GM23338 (cell line): ENCODE measurements at regions not wholly inside any gene's neighbourhood (a gene's known extent, or its start where the extent isn't known, plus 50 kb on each side); places are given as distances from the start of the nearest gene placed in this dataset.

Source experiments
- ATAC-seq: fragments of 200-7000 bp; cut with Tn5 transposase; 3 replicates; pipeline ENCODE4 v1.9.1; 2020
- DNase-seq: peaks from one replicate; pipeline ENCODE4 v3.0.0-alpha.2; 2015; ENCODE audit warnings: low spot score
- H2AFZ ChIP-seq: fragments of 200-600 bp; sonication (generic); 2 replicates; pipeline ENCODE4 v1.8.0; 2016; ENCODE audit warnings: antibody characterized with exemption, mild to moderate bottlenecking, moderate library complexity
- H3F3A ChIP-seq: fragments of 200-600 bp; sonication (generic); replicated peaks from 2 replicates; pipeline ENCODE4 v1.8.0; 2017; ENCODE audit warnings: antibody characterized with exemption, mixed run types, low read depth
- H3K27ac ChIP-seq: fragments of 200-600 bp; sonication (generic); 2 replicates; pipeline ENCODE4 v1.6.1; 2016; ENCODE audit warnings: low read depth
- H3K27me3 ChIP-seq: fragments of 200-600 bp; sonication (generic); 2 replicates; pipeline ENCODE4 v1.8.0; 2016; ENCODE audit warnings: mild to moderate bottlenecking, mixed run types, moderate library complexity; ENCODE audit not compliant: insufficient read depth
- H3K36me3 ChIP-seq: fragments of 200-600 bp; sonication (generic); 2 replicates; pipeline ENCODE4 v1.8.0; 2016; ENCODE audit warnings: mild to moderate bottlenecking; ENCODE audit not compliant: insufficient read depth
- H3K4me1 ChIP-seq: fragments of 200-600 bp; sonication (generic); 2 replicates; pipeline ENCODE4 v1.8.0; 2016; ENCODE audit warnings: mild to moderate bottlenecking, moderate library complexity; ENCODE audit not compliant: insufficient read depth
- H3K4me2 ChIP-seq: fragments of 200-600 bp; sonication (generic); 2 replicates; pipeline ENCODE4 v1.7.1; 2017; ENCODE audit warnings: mixed run types
- H3K4me3 ChIP-seq: fragments of 200-600 bp; sonication (generic); 2 replicates; pipeline ENCODE4 v1.6.1; 2016; ENCODE audit warnings: mixed run types
- H3K79me2 ChIP-seq: fragments of 200-600 bp; sonication (generic); replicated peaks from 2 replicates; pipeline ENCODE4 v1.8.0; 2017; ENCODE audit warnings: mild to moderate bottlenecking; ENCODE audit not compliant: insufficient read depth
- H3K9me2 ChIP-seq: fragments of 200-600 bp; sonication (generic); 2 replicates; pipeline ENCODE4 v1.8.0; 2017; ENCODE audit not compliant: insufficient read depth
- H4K20me1 ChIP-seq: fragments of 200-600 bp; sonication (generic); replicated peaks from 2 replicates; pipeline ENCODE4 v1.8.0; 2017; ENCODE audit warnings: mild to moderate bottlenecking; ENCODE audit not compliant: insufficient read depth
- H3K27ac Mint-ChIP-seq: 2 replicates; pipeline ENCODE4 v1.8.0; 2020; ENCODE audit warnings: inconsistent platforms, mild to moderate bottlenecking, moderate library complexity, mixed read lengths
- H3K27me3 Mint-ChIP-seq: 3 replicates; pipeline ENCODE4 v1.8.0; 2022; ENCODE audit warnings: low read depth, mild to moderate bottlenecking, moderate library complexity, mixed read lengths, inconsistent platforms; ENCODE audit not compliant: insufficient read depth, poor library complexity
- H3K36me3 Mint-ChIP-seq: 3 replicates; pipeline ENCODE4 v1.8.0; 2021; ENCODE audit warnings: low read depth, mild to moderate bottlenecking, inconsistent platforms, moderate library complexity, mixed read lengths
- H3K4me1 Mint-ChIP-seq: 3 replicates; pipeline ENCODE4 v1.8.0; 2020; ENCODE audit warnings: mild to moderate bottlenecking, inconsistent platforms, mixed read lengths
- H3K4me3 Mint-ChIP-seq: 3 replicates; pipeline ENCODE4 v1.8.0; 2021; ENCODE audit warnings: moderate library complexity, mild to moderate bottlenecking, inconsistent platforms, mixed read lengths
- H3K9me3 Mint-ChIP-seq: 3 replicates; pipeline ENCODE4 v1.8.0; 2020; ENCODE audit warnings: moderate library complexity, mild to moderate bottlenecking, inconsistent platforms, mixed read lengths
- CREB1 ChIP-seq: fragments of 250-450 bp; sonication (Bioruptor Pico); IDR thresholded peaks from 2 replicates; pipeline ENCODE4 v1.5.0; 2020; ENCODE audit warnings: low read depth, mild to moderate bottlenecking, moderate library complexity
- EZH2 ChIP-seq: fragments of 200-600 bp; sonication (generic); IDR thresholded peaks from one replicate; pipeline ENCODE4 v1.8.0; 2017; ENCODE audit warnings: antibody characterized with exemption, mild to moderate bottlenecking, low read depth; ENCODE audit not compliant: unreplicated experiment
- JUNB ChIP-seq: IDR thresholded peaks from one replicate; pipeline ENCODE4 v1.6.1; 2016; ENCODE audit warnings: antibody characterized with exemption; ENCODE audit not compliant: unreplicated experiment
- NANOG ChIP-seq: IDR thresholded peaks from 2 replicates; pipeline ENCODE4 v1.6.1; 2016; ENCODE audit warnings: antibody characterized with exemption, borderline replicate concordance
- POLR2AphosphoS5 ChIP-seq: IDR thresholded peaks from 2 replicates; pipeline ENCODE4 v1.6.1; 2016; ENCODE audit warnings: antibody characterized with exemption, low read depth
- STAT1 ChIP-seq: IDR thresholded peaks from one replicate; pipeline ENCODE4 v1.6.1; 2016; ENCODE audit warnings: antibody characterized with exemption; ENCODE audit not compliant: unreplicated experiment
- ZNF114 ChIP-seq: fragments of 250-450 bp; sonication (Bioruptor Pico); IDR thresholded peaks from 2 replicates; pipeline ENCODE4 v1.5.0; 2020; ENCODE audit warnings: mild to moderate bottlenecking, moderate library complexity
- ZNF331 ChIP-seq: fragments of 250-450 bp; sonication (Bioruptor Pico); IDR thresholded peaks from 2 replicates; pipeline ENCODE4 v1.5.0; 2020; ENCODE audit warnings: low read depth, mild to moderate bottlenecking, moderate library complexity
- TF ChIP-seq, protein P1 (sequence below): IDR thresholded peaks from one replicate; pipeline ENCODE4 v1.6.1; 2018; ENCODE audit warnings: antibody characterized with exemption; ENCODE audit not compliant: unreplicated experiment
- TF ChIP-seq, protein P2 (sequence below): IDR thresholded peaks from 2 replicates; pipeline ENCODE4 v1.6.1; 2016; ENCODE audit warnings: antibody characterized with exemption
- TF ChIP-seq, protein P3 (sequence below): fragments of 250-450 bp; sonication (Bioruptor Pico); IDR thresholded peaks from 2 replicates; pipeline ENCODE4 v1.5.0; 2020; ENCODE audit warnings: mild to moderate bottlenecking, moderate library complexity

DNA sequence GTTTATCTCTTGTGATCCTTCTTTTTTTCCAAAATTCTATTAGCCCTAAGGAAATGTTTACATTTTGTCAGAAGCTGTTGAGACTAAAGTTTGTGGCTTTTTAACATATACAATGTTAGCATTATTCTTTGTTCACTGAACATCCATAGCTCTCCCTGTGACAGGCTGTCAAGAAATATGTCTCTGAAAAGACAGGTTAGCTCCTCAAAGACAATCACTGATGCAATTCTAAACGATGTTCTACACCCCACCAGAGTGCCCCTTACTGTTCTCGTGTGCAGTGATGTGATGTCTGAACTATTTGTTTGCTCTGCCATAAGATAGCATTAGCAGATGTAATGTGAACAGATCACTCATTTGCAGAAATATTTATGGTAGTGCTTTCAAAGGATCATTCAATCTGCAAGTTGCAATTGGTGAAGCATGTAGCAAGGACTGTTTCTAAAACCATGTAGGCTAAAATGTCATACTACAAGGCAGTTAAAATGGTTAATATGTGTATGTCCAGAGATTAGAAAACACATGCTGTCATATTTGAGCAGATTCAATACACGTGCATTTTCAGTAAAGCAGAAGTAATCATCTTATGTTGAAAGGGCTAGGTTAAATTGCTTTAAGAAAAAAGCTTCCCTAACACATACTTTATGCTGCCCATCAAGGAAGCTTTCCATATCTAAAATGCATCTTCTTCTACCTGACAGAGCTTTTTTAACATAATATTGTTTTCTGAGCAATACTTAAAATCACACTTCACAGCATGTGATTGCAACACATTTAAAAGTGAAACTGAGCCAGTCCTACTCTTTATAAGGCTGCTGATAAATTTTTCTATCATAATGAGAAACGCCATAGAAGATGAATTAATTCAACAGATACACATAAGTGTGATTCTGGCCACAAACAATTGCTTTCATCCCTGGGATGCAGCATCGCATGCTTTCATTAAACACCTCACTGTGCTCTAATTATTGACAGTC is 285.7 kb upstream of the UBE2E3 start:
- Histone ChIP-seq H3K9me2 (no peaks in the 10 kb centered on the region), H4K20me1 (no peaks in the 10 kb centered on the region), H2AFZ (no peak overlapping the region), H3K27me3 (no peaks in the 10 kb centered on the region), H3K4me2 (no peak overlapping the region), H3F3A (no peaks in the 10 kb centered on the region), H3K4me1 (no peaks in the 10 kb centered on the region), H3K36me3 (no peaks in the 10 kb centered on the region), H3K4me3 (no peak overlapping the region), H3K27ac (no peak overlapping the region), H3K79me2 (no peaks in the 10 kb centered on the region)
- DNase-seq (no peak), ATAC-seq (no peak)
- Mint-ChIP-seq H3K9me3 (no peaks in the 10 kb centered on the region), H3K4me1 (no peaks in the 10 kb centered on the region), H3K36me3 (no peaks in the 10 kb centered on the region), H3K27me3 (no peaks in the 10 kb centered on the region), H3K27ac (no peak overlapping the region), H3K4me3 (no peak overlapping the region)
- TF ChIP-seq EZH2 = no peak

DNA sequence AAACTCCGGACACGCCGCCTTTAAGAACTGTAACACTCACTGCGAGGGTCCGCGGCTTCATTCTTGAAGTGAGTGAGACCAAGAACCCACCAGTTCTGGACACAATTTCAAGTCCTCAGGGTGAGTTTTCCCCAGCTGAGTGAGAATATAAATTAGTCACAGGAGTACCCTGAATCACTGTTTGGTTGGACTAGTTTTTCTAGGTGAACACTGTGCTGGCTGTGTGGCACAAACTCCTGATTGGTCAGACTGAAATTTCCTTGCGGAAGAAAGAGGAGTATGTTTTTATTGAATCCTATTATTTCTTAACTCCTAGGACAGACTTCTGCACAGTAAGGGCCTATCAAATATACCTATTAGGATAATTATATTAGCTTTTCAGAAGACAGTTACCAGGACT is 288.1 kb upstream of the UBE2E3 start:
- H3K9me3 Mint-ChIP-seq = no peaks in the 10 kb centered on the region
- Histone ChIP-seq H3K4me1 (no peaks in the 10 kb centered on the region), H3K4me3 (no peak overlapping the region), H2AFZ (no peak overlapping the region), H3K4me2 (no peak overlapping the region), H3K36me3 (no peaks in the 10 kb centered on the region), H4K20me1 (no peaks in the 10 kb centered on the region), H3K27me3 (no peaks in the 10 kb centered on the region), H3K9me2 (no peaks in the 10 kb centered on the region), H3K79me2 (no peaks in the 10 kb centered on the region), H3F3A (no peaks in the 10 kb centered on the region), H3K27ac (no peak overlapping the region)
- no peak overlapping the region for H3K27ac Mint-ChIP-seq
- H3K36me3 Mint-ChIP-seq = no peaks in the 10 kb centered on the region
- DNase-seq (no peak), ATAC-seq (no peak)
- no peak overlapping the region for H3K4me3 Mint-ChIP-seq
- no peaks in the 10 kb centered on the region for H3K27me3 Mint-ChIP-seq
- H3K4me1 Mint-ChIP-seq = no peaks in the 10 kb centered on the region
- TF ChIP-seq ZNF114 (no peak), STAT1 (no peak), NANOG (no peak), EZH2 (no peak), ZNF331 (no peak), POLR2AphosphoS5 (no peak), JUNB (no peak), CREB1 (no peak)
- TF ChIP-seq, protein P1, sequence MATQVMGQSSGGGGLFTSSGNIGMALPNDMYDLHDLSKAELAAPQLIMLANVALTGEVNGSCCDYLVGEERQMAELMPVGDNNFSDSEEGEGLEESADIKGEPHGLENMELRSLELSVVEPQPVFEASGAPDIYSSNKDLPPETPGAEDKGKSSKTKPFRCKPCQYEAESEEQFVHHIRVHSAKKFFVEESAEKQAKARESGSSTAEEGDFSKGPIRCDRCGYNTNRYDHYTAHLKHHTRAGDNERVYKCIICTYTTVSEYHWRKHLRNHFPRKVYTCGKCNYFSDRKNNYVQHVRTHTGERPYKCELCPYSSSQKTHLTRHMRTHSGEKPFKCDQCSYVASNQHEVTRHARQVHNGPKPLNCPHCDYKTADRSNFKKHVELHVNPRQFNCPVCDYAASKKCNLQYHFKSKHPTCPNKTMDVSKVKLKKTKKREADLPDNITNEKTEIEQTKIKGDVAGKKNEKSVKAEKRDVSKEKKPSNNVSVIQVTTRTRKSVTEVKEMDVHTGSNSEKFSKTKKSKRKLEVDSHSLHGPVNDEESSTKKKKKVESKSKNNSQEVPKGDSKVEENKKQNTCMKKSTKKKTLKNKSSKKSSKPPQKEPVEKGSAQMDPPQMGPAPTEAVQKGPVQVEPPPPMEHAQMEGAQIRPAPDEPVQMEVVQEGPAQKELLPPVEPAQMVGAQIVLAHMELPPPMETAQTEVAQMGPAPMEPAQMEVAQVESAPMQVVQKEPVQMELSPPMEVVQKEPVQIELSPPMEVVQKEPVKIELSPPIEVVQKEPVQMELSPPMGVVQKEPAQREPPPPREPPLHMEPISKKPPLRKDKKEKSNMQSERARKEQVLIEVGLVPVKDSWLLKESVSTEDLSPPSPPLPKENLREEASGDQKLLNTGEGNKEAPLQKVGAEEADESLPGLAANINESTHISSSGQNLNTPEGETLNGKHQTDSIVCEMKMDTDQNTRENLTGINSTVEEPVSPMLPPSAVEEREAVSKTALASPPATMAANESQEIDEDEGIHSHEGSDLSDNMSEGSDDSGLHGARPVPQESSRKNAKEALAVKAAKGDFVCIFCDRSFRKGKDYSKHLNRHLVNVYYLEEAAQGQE = no peak
- TF ChIP-seq, protein P2, sequence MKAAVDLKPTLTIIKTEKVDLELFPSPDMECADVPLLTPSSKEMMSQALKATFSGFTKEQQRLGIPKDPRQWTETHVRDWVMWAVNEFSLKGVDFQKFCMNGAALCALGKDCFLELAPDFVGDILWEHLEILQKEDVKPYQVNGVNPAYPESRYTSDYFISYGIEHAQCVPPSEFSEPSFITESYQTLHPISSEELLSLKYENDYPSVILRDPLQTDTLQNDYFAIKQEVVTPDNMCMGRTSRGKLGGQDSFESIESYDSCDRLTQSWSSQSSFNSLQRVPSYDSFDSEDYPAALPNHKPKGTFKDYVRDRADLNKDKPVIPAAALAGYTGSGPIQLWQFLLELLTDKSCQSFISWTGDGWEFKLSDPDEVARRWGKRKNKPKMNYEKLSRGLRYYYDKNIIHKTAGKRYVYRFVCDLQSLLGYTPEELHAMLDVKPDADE = no peak
- TF ChIP-seq, protein P3, sequence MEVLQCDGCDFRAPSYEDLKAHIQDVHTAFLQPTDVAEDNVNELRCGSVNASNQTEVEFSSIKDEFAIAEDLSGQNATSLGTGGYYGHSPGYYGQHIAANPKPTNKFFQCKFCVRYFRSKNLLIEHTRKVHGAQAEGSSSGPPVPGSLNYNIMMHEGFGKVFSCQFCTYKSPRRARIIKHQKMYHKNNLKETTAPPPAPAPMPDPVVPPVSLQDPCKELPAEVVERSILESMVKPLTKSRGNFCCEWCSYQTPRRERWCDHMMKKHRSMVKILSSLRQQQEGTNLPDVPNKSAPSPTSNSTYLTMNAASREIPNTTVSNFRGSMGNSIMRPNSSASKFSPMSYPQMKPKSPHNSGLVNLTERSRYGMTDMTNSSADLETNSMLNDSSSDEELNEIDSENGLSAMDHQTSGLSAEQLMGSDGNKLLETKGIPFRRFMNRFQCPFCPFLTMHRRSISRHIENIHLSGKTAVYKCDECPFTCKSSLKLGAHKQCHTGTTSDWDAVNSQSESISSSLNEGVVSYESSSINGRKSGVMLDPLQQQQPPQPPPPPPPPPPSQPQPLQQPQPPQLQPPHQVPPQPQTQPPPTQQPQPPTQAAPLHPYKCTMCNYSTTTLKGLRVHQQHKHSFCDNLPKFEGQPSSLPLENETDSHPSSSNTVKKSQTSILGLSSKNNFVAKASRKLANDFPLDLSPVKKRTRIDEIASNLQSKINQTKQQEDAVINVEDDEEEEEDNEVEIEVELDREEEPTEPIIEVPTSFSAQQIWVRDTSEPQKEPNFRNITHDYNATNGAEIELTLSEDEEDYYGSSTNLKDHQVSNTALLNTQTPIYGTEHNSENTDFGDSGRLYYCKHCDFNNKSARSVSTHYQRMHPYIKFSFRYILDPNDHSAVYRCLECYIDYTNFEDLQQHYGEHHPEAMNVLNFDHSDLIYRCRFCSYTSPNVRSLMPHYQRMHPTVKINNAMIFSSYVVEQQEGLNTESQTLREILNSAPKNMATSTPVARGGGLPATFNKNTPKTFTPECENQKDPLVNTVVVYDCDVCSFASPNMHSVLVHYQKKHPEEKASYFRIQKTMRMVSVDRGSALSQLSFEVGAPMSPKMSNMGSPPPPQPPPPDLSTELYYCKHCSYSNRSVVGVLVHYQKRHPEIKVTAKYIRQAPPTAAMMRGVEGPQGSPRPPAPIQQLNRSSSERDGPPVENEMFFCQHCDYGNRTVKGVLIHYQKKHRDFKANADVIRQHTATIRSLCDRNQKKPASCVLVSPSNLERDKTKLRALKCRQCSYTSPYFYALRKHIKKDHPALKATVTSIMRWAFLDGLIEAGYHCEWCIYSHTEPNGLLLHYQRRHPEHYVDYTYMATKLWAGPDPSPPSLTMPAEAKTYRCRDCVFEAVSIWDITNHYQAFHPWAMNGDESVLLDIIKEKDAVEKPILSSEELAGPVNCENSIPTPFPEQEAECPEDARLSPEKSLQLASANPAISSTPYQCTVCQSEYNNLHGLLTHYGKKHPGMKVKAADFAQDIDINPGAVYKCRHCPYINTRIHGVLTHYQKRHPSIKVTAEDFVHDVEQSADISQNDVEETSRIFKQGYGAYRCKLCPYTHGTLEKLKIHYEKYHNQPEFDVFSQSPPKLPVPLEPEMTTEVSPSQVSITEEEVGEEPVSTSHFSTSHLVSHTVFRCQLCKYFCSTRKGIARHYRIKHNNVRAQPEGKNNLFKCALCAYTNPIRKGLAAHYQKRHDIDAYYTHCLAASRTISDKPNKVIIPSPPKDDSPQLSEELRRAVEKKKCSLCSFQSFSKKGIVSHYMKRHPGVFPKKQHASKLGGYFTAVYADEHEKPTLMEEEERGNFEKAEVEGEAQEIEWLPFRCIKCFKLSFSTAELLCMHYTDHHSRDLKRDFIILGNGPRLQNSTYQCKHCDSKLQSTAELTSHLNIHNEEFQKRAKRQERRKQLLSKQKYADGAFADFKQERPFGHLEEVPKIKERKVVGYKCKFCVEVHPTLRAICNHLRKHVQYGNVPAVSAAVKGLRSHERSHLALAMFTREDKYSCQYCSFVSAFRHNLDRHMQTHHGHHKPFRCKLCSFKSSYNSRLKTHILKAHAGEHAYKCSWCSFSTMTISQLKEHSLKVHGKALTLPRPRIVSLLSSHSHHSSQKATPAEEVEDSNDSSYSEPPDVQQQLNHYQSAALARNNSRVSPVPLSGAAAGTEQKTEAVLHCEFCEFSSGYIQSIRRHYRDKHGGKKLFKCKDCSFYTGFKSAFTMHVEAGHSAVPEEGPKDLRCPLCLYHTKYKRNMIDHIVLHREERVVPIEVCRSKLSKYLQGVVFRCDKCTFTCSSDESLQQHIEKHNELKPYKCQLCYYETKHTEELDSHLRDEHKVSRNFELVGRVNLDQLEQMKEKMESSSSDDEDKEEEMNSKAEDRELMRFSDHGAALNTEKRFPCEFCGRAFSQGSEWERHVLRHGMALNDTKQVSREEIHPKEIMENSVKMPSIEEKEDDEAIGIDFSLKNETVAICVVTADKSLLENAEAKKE (CRISPR knock-in tag) = no peak
